Right lobe of liver (tissue), 6 donors: ENCODE measurements at regions not wholly inside any gene's neighbourhood (a gene's known extent, or its start where the extent isn't known, plus 50 kb on each side); places are given as distances from the start of the nearest gene placed in this dataset.

Source experiments
- ATAC-seq, 4 donors: fragments of 200-7000 bp; cut with Tn5 transposase; one replicate each; pipeline ENCODE4 v1.9.1; 2020; ENCODE audit warnings: mild to moderate bottlenecking in 4 of 4, moderate library complexity in 4 of 4
- DNase-seq, 3 donors: peaks; one replicate each; pipeline ENCODE4 v3.0.0-alpha.2; 2020
- H3K27ac ChIP-seq, 3 donors: fragments of 200-600 bp; one replicate each; pipeline ENCODE4 v1.8.0; 2022
- H3K27me3 ChIP-seq, 2 donors: fragments of 200-600 bp; one replicate each; pipeline ENCODE4 v1.8.0; 2022
- H3K36me3 ChIP-seq, 4 donors: fragments of 200-600 bp; sonication (generic) in 1 of 4; one replicate each; pipeline versions ENCODE4 v1.5.1 to v1.8.0; 2017 to 2022; ENCODE audit warnings: control low read depth in 1 of 4
- H3K4me1 ChIP-seq, 4 donors: fragments of 200-600 bp; sonication (generic) in 1 of 4; one replicate each; pipeline versions ENCODE4 v1.5.1 to v1.8.0; 2017 to 2022; ENCODE audit warnings: control low read depth in 1 of 4
- H3K4me3 ChIP-seq, 3 donors: fragments of 200-600 bp; one replicate each; pipeline ENCODE4 v1.8.0; 2022
- H3K9me3 ChIP-seq, 4 donors: fragments of 200-600 bp; sonication (generic) in 1 of 4; one replicate each; pipeline versions ENCODE4 v1.5.1 to v1.8.0; 2017 to 2022; ENCODE audit warnings: control low read depth in 1 of 4
- CTCF ChIP-seq, 4 donors: fragments of 200-600 bp in 3 of 4; fragments of 450-650 bp in 1 of 4; IDR thresholded peaks; one replicate each; pipeline versions ENCODE4 v1.5.1 to v1.8.0; 2016 to 2022; ENCODE audit warnings: antibody characterized with exemption in 4 of 4, mild to moderate bottlenecking in 2 of 4
- POLR2A ChIP-seq: fragments of 450-650 bp; IDR thresholded peaks from one replicate; pipeline ENCODE4 v1.6.1; 2017; ENCODE audit warnings: antibody characterized with exemption, mild to moderate bottlenecking
- WGBS: methylation state at CpG from one replicate; pipeline ENCODE4 v1.1.6; 2018; ENCODE audit warnings: low coverage, low lambda C conversion rate; ENCODE audit not compliant: insufficient coverage; ENCODE audit errors: missing lambda C conversion rate; 5-methylcytosine and 5-hydroxymethylcytosine counted together
- intact Hi-C, 2 donors: fragments of 100-400 bp; cut with DNase I; formaldehyde crosslinking; loops; one replicate each; pipeline versions ENCODE4 v1.11.2 to v1.14.1; 2022
- donor health status: DM: no; HTN: yes; CAD: no.
- donor health status: DM: no; HTN: no; CAD: no.
- donor health status: DM: no; HTN: no; CAD: no.
- donor health status: DM: no; HTN: yes; CAD: no.
- donor health status: DM: no; HTN: yes; CAD: no.

DNA sequence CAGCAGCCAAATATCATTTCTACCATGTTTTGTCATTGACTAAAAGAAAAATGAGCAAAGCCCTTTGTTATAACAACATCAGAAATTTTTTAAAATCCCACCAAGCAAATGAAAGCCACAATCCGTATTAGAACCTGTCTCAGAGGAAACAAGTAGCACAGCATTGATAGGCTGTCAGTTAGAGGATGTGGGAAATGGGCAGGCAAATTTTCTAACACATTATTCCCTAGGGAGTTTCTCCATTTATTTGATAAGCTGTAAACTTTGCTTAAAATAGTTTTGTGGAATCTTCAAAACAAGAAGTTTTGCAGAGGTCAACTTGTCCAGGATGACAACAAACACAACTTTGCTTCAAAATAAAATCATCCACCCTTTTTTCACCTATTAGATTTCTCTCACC lies 53.6 kb upstream of the APC start:
- Histone ChIP-seq H3K36me3 (no peaks in the 10 kb centered on the region), H3K27me3 (no peaks in the 10 kb centered on the region), H3K27ac (no peak overlapping the region), H3K9me3 (no peaks in the 10 kb centered on the region), H3K4me1 (no peaks in the 10 kb centered on the region), H3K4me3 (no peak overlapping the region)
- ATAC-seq (no peak), DNase-seq (no peak)
- no peak for TF ChIP-seq CTCF (IDR thresholded peaks at IDR 0.05)
- no peak for TF ChIP-seq POLR2A
- 38% methylated on average over 1 of the region's 1 CpG for WGBS
- intact Hi-C loops: no loop called here

GRCh38 chr5:112684737-112685136 lies 52.9 kb upstream of the APC start:
- ATAC-seq: peak in 1 of 4 donors; percentile 18
- Histone ChIP-seq H3K27ac (no peak overlapping the region), H3K4me1 (no peaks in the 10 kb centered on the region), H3K27me3 (no peaks in the 10 kb centered on the region), H3K36me3 (no peaks in the 10 kb centered on the region), H3K9me3 (no peaks in the 10 kb centered on the region), H3K4me3 (no peak overlapping the region)
- WGBS: 65% methylated on average over 4 of the region's 4 CpGs
- TF ChIP-seq POLR2A (no peak), CTCF (IDR thresholded peaks at IDR 0.05) (no peak)
- intact Hi-C loops: no loop called here
- no peak for DNase-seq

DNA sequence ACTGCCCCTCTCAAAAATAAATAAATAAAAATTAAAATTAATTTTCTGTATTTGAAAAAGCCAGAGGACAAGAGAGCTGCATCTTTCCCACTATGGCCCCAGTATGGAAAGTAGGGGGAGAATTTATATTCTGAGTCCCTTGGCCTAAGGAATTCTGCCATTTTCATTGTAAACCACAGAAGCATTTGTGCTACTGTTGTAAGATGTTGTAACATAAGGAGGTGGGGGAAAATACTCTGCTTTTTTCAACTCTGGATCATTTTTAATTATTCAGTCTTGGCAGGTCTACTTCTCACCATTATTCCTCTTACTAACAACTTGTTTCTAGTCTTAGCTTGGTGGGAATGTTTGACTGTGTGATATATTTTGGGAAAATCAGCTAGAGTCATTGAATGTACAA lies 52.3 kb upstream of the APC start:
- ATAC-seq (no peak), DNase-seq (no peak)
- intact Hi-C loops: no loop called here
- Histone ChIP-seq H3K27me3 (no peaks in the 10 kb centered on the region), H3K27ac (no peak overlapping the region), H3K36me3 (no peaks in the 10 kb centered on the region), H3K4me1 (no peaks in the 10 kb centered on the region), H3K9me3 (no peaks in the 10 kb centered on the region), H3K4me3 (no peak overlapping the region)
- TF ChIP-seq CTCF (IDR thresholded peaks at IDR 0.05) (no peak), POLR2A (no peak)

- DNase-seq: no peak
- intact Hi-C loops: no loop called here
These were observed 51.8 kb upstream of the APC start for GRCh38 chr5:112685931-112686330.

More at GRCh38 chr5:112685931-112686330, 51.8 kb upstream of the APC start:
- Histone ChIP-seq H3K27me3 (no peaks in the 10 kb centered on the region), H3K4me3 (no peak overlapping the region), H3K9me3 (no peaks in the 10 kb centered on the region), H3K4me1 (no peaks in the 10 kb centered on the region), H3K27ac (no peak overlapping the region), H3K36me3 (no peaks in the 10 kb centered on the region)
- no peak for ATAC-seq
- TF ChIP-seq CTCF (IDR thresholded peaks at IDR 0.05) (no peak), POLR2A (no peak)
- 73% methylated on average over 2 of the region's 2 CpGs for WGBS
